Neural cell (in vitro differentiated cells): ENCODE measurements at regions not wholly inside any gene's neighbourhood (a gene's known extent, or its start where the extent isn't known, plus 50 kb on each side); places are given as distances from the start of the nearest gene placed in this dataset.

Experiments
- H2AFZ ChIP-seq: fragments of 200-600, 300-800 bp; sonication (generic), shearing (Covaris generic); 2 replicates; pipeline ENCODE4 v1.6.0; 2014; ENCODE audit warnings: low read depth, mild to moderate bottlenecking, antibody characterized with exemption, low read length, moderate library complexity
- H3F3A ChIP-seq: fragments of 200-600 bp; shearing (Covaris generic); 2 replicates; pipeline ENCODE4 v1.6.1; 2016; ENCODE audit warnings: mild to moderate bottlenecking, moderate library complexity, mixed read lengths, antibody characterized with exemption, low read length; ENCODE audit not compliant: insufficient read depth, poor library complexity, severe bottlenecking
- H3K27ac ChIP-seq: fragments of 200-600, 300-800 bp; sonication (generic), shearing (Covaris generic); 2 replicates; pipeline ENCODE4 v1.5.1; 2014; ENCODE audit warnings: mild to moderate bottlenecking, low read length, moderate library complexity
- H3K27me3 ChIP-seq: fragments of 300-800, 200-600 bp; sonication (generic), shearing (Covaris generic); 2 replicates; pipeline ENCODE4 v1.6.0; 2014; ENCODE audit warnings: mild to moderate bottlenecking, low read depth, low read length, moderate library complexity; ENCODE audit not compliant: insufficient read depth
- H3K36me3 ChIP-seq: fragments of 300-800, 200-600 bp; sonication (generic), shearing (Covaris generic); 2 replicates; pipeline ENCODE4 v1.5.1; 2014; ENCODE audit warnings: mild to moderate bottlenecking, antibody characterized with exemption, low read length, moderate library complexity; ENCODE audit not compliant: insufficient read depth
- H3K4me2 ChIP-seq: fragments of 300-800, 200-600 bp; sonication (generic), shearing (Covaris generic); 2 replicates; pipeline ENCODE4 v1.6.0; 2014; ENCODE audit warnings: mild to moderate bottlenecking, low read length
- H3K4me3 ChIP-seq: fragments of 300-800, 200-600 bp; sonication (generic), shearing (Covaris generic); 2 replicates; pipeline ENCODE4 v1.5.1; 2014; ENCODE audit warnings: mild to moderate bottlenecking, low read length, moderate library complexity
- H3K79me2 ChIP-seq: fragments of 200-600 bp; shearing (Covaris generic); replicated peaks from 2 replicates; pipeline ENCODE4 v1.6.0; 2014; ENCODE audit warnings: mild to moderate bottlenecking, low read length, moderate library complexity; ENCODE audit not compliant: insufficient read depth
- H3K9ac ChIP-seq: fragments of 300-800, 200-600 bp; sonication (generic), shearing (Covaris generic); 2 replicates; pipeline ENCODE4 v1.6.1; 2016; ENCODE audit warnings: mild to moderate bottlenecking, low read length, mixed read lengths
- H3K9me2 ChIP-seq: fragments of 200-600 bp; shearing (Covaris generic); 2 replicates; pipeline ENCODE4 v1.6.1; 2016; ENCODE audit warnings: mild to moderate bottlenecking, low read length, mixed read lengths; ENCODE audit not compliant: insufficient read depth
- H3K9me3 ChIP-seq: fragments of 200-600, 300-800 bp; sonication (generic), shearing (Covaris generic); 2 replicates; pipeline ENCODE4 v1.6.1; 2016; ENCODE audit warnings: mild to moderate bottlenecking, mixed run types, low read length, moderate library complexity, mixed read lengths
- H4K20me1 ChIP-seq: fragments of 200-600 bp; shearing (Covaris generic); 2 replicates; pipeline ENCODE4 v1.6.1; 2016; ENCODE audit warnings: mild to moderate bottlenecking, mixed run types; ENCODE audit not compliant: insufficient read depth
- CTCF ChIP-seq: fragments of 450-650 bp; IDR thresholded peaks from 2 replicates; pipeline ENCODE4 v1.5.1; 2014; ENCODE audit warnings: antibody characterized with exemption, mild to moderate bottlenecking, moderate library complexity; ENCODE audit not compliant: poor library complexity, severe bottlenecking
- EP300 ChIP-seq: fragments of 450-650 bp; conservative IDR thresholded peaks from 2 replicates; pipeline ENCODE4 v1.6.1; 2014; ENCODE audit warnings: antibody characterized with exemption, mild to moderate bottlenecking, moderate library complexity; ENCODE audit not compliant: poor library complexity, severe bottlenecking
- EZH2 ChIP-seq: fragments of 200-600, 300-800 bp; shearing (Covaris generic), sonication (generic); IDR thresholded peaks from 2 replicates; pipeline ENCODE4 v1.6.1; 2014; ENCODE audit warnings: antibody characterized with exemption, low read length, borderline replicate concordance, mild to moderate bottlenecking; ENCODE audit not compliant: insufficient read depth, poor library complexity, severe bottlenecking
- MXI1 ChIP-seq: fragments of 450-650 bp; conservative IDR thresholded peaks from 2 replicates; pipeline ENCODE4 v1.6.1; 2014; ENCODE audit warnings: antibody characterized with exemption, mild to moderate bottlenecking; ENCODE audit not compliant: poor library complexity, severe bottlenecking
- POLR2AphosphoS5 ChIP-seq: IDR thresholded peaks from 2 replicates; pipeline ENCODE4 v1.6.1; 2012
- RAD21 ChIP-seq: fragments of 450-650 bp; conservative IDR thresholded peaks from 2 replicates; pipeline ENCODE4 v1.6.1; 2014; ENCODE audit warnings: antibody characterized with exemption, mild to moderate bottlenecking, moderate library complexity
- REST ChIP-seq: IDR thresholded peaks from 2 replicates; pipeline ENCODE4 v1.6.1; 2012; ENCODE audit warnings: borderline replicate concordance
- SMC3 ChIP-seq: fragments of 450-650 bp; conservative IDR thresholded peaks from 2 replicates; pipeline ENCODE4 v1.6.1; 2014; ENCODE audit warnings: antibody characterized with exemption, mild to moderate bottlenecking, moderate library complexity; ENCODE audit not compliant: poor library complexity
- TAF1 ChIP-seq: IDR thresholded peaks from 2 replicates; pipeline ENCODE4 v1.6.1; 2012; ENCODE audit warnings: low read depth

GRCh38 chr5:139745800-139746690, 49.6 kb upstream of the PSD2 start:
- Histone ChIP-seq H3K79me2 (no peaks in the 10 kb centered on the region), H3K9me2 (no peaks in the 10 kb centered on the region), H3K36me3 (no peaks in the 10 kb centered on the region), H3F3A (no peaks in the 10 kb centered on the region), H3K27me3 (peaks cover 30% of the 10 kb centered on the region), H3K9ac (peak overlapping the region; percentile 38), H3K4me3 (peak overlapping the region; percentile 59), H3K9me3 (no peaks in the 10 kb centered on the region), H3K27ac (peak overlapping the region; percentile 33), H3K4me2 (no peak overlapping the region), H2AFZ (no peak overlapping the region), H4K20me1 (no peaks in the 10 kb centered on the region)
- TF ChIP-seq EZH2, result no peak
- TF ChIP-seq TAF1, result no peak
- no peak for TF ChIP-seq CTCF
- no peak for TF ChIP-seq MXI1
- TF ChIP-seq POLR2AphosphoS5, result no peak
- TF ChIP-seq RAD21, result no peak
- no peak for TF ChIP-seq EP300
- TF ChIP-seq REST, result no peak
- TF ChIP-seq SMC3, result no peak
